ENCODE measurements at regions not wholly inside any gene's neighbourhood (a gene's known extent, or its start where the extent isn't known, plus 50 kb on each side); places are given as distances from the start of the nearest gene placed in this dataset.

- Mint-ChIP-seq H3K4me3 (no peak overlapping the region), H3K36me3 (ENCODE audit: low read depth) (no peaks in the 10 kb centered on the region), H3K4me1 (ENCODE audit: low read depth) (no peaks in the 10 kb centered on the region), H3K9me3 (no peaks in the 10 kb centered on the region), H3K27ac (no peak overlapping the region), H3K27me3 (ENCODE audit: low read depth) (peaks cover 6% of the 10 kb centered on the region)
Measured at GRCh38 chr2:58517881-58518280, 276.8 kb upstream of the FANCL start.

GRCh38 chr2:58516695-58517094 lies 275.6 kb upstream of the FANCL start:
- H3K4me3 Mint-ChIP-seq, result no peak overlapping the region
- H3K27ac Mint-ChIP-seq, result no peak overlapping the region
- H3K4me1 Mint-ChIP-seq (ENCODE audit: low read depth), result no peaks in the 10 kb centered on the region
- no peaks in the 10 kb centered on the region for H3K9me3 Mint-ChIP-seq
- no peaks in the 10 kb centered on the region for H3K36me3 Mint-ChIP-seq (ENCODE audit: low read depth)
- peaks cover 6% of the 10 kb centered on the region for H3K27me3 Mint-ChIP-seq (ENCODE audit: low read depth)

GRCh38 chr2:58515827-58516573 lies 274.9 kb upstream of the FANCL start:
- Mint-ChIP-seq H3K4me1 (ENCODE audit: low read depth) (no peaks in the 10 kb centered on the region), H3K4me3 (no peak overlapping the region), H3K36me3 (ENCODE audit: low read depth) (no peaks in the 10 kb centered on the region), H3K27me3 (ENCODE audit: low read depth) (peaks cover 6% of the 10 kb centered on the region), H3K27ac (no peak overlapping the region), H3K9me3 (no peaks in the 10 kb centered on the region)

GRCh38 chr2:58514252-58514651 lies 273.1 kb upstream of the FANCL start:
- no peaks in the 10 kb centered on the region for H3K9me3 Mint-ChIP-seq
- no peak overlapping the region for H3K27ac Mint-ChIP-seq
- H3K4me3 Mint-ChIP-seq, result no peak overlapping the region
- no peaks in the 10 kb centered on the region for H3K4me1 Mint-ChIP-seq (ENCODE audit: low read depth)
- peaks cover 3% of the 10 kb centered on the region for H3K27me3 Mint-ChIP-seq (ENCODE audit: low read depth)
- H3K36me3 Mint-ChIP-seq (ENCODE audit: low read depth), result no peaks in the 10 kb centered on the region

- Mint-ChIP-seq H3K27ac (no peak overlapping the region), H3K4me3 (no peak overlapping the region), H3K4me1 (ENCODE audit: low read depth) (no peaks in the 10 kb centered on the region), H3K27me3 (ENCODE audit: low read depth) (no peaks in the 10 kb centered on the region), H3K36me3 (ENCODE audit: low read depth) (no peaks in the 10 kb centered on the region), H3K9me3 (no peaks in the 10 kb centered on the region)
Measured at GRCh38 chr2:58512878-58513277, 271.8 kb upstream of the FANCL start.

- Mint-ChIP-seq H3K27me3 (ENCODE audit: low read depth) (peaks cover 6% of the 10 kb centered on the region), H3K4me3 (no peak overlapping the region), H3K4me1 (ENCODE audit: low read depth) (no peaks in the 10 kb centered on the region), H3K27ac (no peak overlapping the region), H3K36me3 (ENCODE audit: low read depth) (no peaks in the 10 kb centered on the region), H3K9me3 (no peaks in the 10 kb centered on the region)
Measured at GRCh38 chr2:58508006-58508405, 266.9 kb upstream of the FANCL start.

GRCh38 chr2:58503918-58504317 lies 262.8 kb upstream of the FANCL start:
- Mint-ChIP-seq H3K9me3 (no peaks in the 10 kb centered on the region), H3K36me3 (ENCODE audit: low read depth) (no peaks in the 10 kb centered on the region), H3K27me3 (ENCODE audit: low read depth) (peaks cover 6% of the 10 kb centered on the region), H3K27ac (no peak overlapping the region), H3K4me3 (no peak overlapping the region), H3K4me1 (ENCODE audit: low read depth) (no peaks in the 10 kb centered on the region)

- Mint-ChIP-seq H3K4me3 (no peak overlapping the region), H3K36me3 (ENCODE audit: low read depth) (no peaks in the 10 kb centered on the region), H3K27me3 (ENCODE audit: low read depth) (peaks cover 6% of the 10 kb centered on the region), H3K9me3 (no peaks in the 10 kb centered on the region), H3K27ac (no peak overlapping the region), H3K4me1 (ENCODE audit: low read depth) (no peaks in the 10 kb centered on the region)
Measured at GRCh38 chr2:58502931-58503330, 261.8 kb upstream of the FANCL start.

GRCh38 chr2:58501371-58502160 lies 260.4 kb upstream of the FANCL start:
- H3K4me1 Mint-ChIP-seq (ENCODE audit: low read depth), result no peaks in the 10 kb centered on the region
- H3K36me3 Mint-ChIP-seq (ENCODE audit: low read depth), result no peaks in the 10 kb centered on the region
- H3K9me3 Mint-ChIP-seq, result no peaks in the 10 kb centered on the region
- no peak overlapping the region for H3K27ac Mint-ChIP-seq
- no peak overlapping the region for H3K4me3 Mint-ChIP-seq
- H3K27me3 Mint-ChIP-seq (ENCODE audit: low read depth), result peaks cover 6% of the 10 kb centered on the region

- Mint-ChIP-seq H3K4me3 (no peak overlapping the region), H3K4me1 (ENCODE audit: low read depth) (no peaks in the 10 kb centered on the region), H3K36me3 (ENCODE audit: low read depth) (no peaks in the 10 kb centered on the region), H3K27me3 (ENCODE audit: low read depth) (no peaks in the 10 kb centered on the region), H3K27ac (no peak overlapping the region), H3K9me3 (no peaks in the 10 kb centered on the region)
Measured at GRCh38 chr2:58497168-58497567, 256.0 kb upstream of the FANCL start.

- no peaks in the 10 kb centered on the region for H3K9me3 Mint-ChIP-seq
- H3K27me3 Mint-ChIP-seq (ENCODE audit: low read depth), result no peaks in the 10 kb centered on the region
- no peak overlapping the region for H3K27ac Mint-ChIP-seq
- H3K4me1 Mint-ChIP-seq (ENCODE audit: low read depth), result no peaks in the 10 kb centered on the region
- no peaks in the 10 kb centered on the region for H3K36me3 Mint-ChIP-seq (ENCODE audit: low read depth)
- no peak overlapping the region for H3K4me3 Mint-ChIP-seq
Measured at GRCh38 chr2:58495806-58496205, 254.7 kb upstream of the FANCL start.

- Mint-ChIP-seq H3K4me3 (no peak overlapping the region), H3K4me1 (ENCODE audit: low read depth) (no peaks in the 10 kb centered on the region), H3K27me3 (ENCODE audit: low read depth) (no peaks in the 10 kb centered on the region), H3K9me3 (no peaks in the 10 kb centered on the region), H3K27ac (no peak overlapping the region), H3K36me3 (ENCODE audit: low read depth) (no peaks in the 10 kb centered on the region)
Measured at GRCh38 chr2:58494071-58494501, 253.0 kb upstream of the FANCL start.

GRCh38 chr2:58484629-58485028 lies 243.5 kb upstream of the FANCL start:
- H3K9me3 Mint-ChIP-seq, result no peaks in the 10 kb centered on the region
- H3K36me3 Mint-ChIP-seq (ENCODE audit: low read depth), result no peaks in the 10 kb centered on the region
- H3K4me3 Mint-ChIP-seq, result no peak overlapping the region
- no peaks in the 10 kb centered on the region for H3K27me3 Mint-ChIP-seq (ENCODE audit: low read depth)
- H3K4me1 Mint-ChIP-seq (ENCODE audit: low read depth), result no peaks in the 10 kb centered on the region
- no peak overlapping the region for H3K27ac Mint-ChIP-seq

GRCh38 chr2:58484221-58484620 lies 243.1 kb upstream of the FANCL start:
- H3K27ac Mint-ChIP-seq, result no peak overlapping the region
- no peaks in the 10 kb centered on the region for H3K9me3 Mint-ChIP-seq
- H3K4me3 Mint-ChIP-seq, result no peak overlapping the region
- H3K27me3 Mint-ChIP-seq (ENCODE audit: low read depth), result no peaks in the 10 kb centered on the region
- H3K36me3 Mint-ChIP-seq (ENCODE audit: low read depth), result no peaks in the 10 kb centered on the region
- H3K4me1 Mint-ChIP-seq (ENCODE audit: low read depth), result no peaks in the 10 kb centered on the region

GRCh38 chr2:58483307-58483706 lies 242.2 kb upstream of the FANCL start:
- Mint-ChIP-seq H3K4me1 (ENCODE audit: low read depth) (no peaks in the 10 kb centered on the region), H3K9me3 (no peaks in the 10 kb centered on the region), H3K4me3 (no peak overlapping the region), H3K27ac (no peak overlapping the region), H3K27me3 (ENCODE audit: low read depth) (no peaks in the 10 kb centered on the region), H3K36me3 (ENCODE audit: low read depth) (no peaks in the 10 kb centered on the region)

All from T-helper 1 cell treated with Interleukin-12 subunit alpha and Interleukin-12 subunit beta and Interleukin-4 antibody, amounts not matched to agents 30 μg/mL and 1 μg/mL, for 36 hours (primary cell).